C1 segment of cervical spinal cord (tissue), 14 donors: ENCODE measurements at regions not wholly inside any gene's neighbourhood (a gene's known extent, or its start where the extent isn't known, plus 50 kb on each side); places are given as distances from the start of the nearest gene placed in this dataset.
A peak's percentile ranks its signal among the peaks of the same experiment; 100 is the strongest.

Experiments used
- DNase-seq, 14 donors: peaks; one replicate each; lab custom pipeline; 2025; lab: John Stamatoyannopoulos, UW

- no peak for DNase-seq
These were observed 363.5 kb downstream of the CDH9 start for GRCh38 chr5:26674846-26675245.

GRCh38 chr5:26669523-26669922, 368.9 kb downstream of the CDH9 start:
- DNase-seq: no peak

GRCh38 chr5:26669031-26669430, 369.4 kb downstream of the CDH9 start:
- no peak for DNase-seq

- no peak for DNase-seq
These were observed 372.0 kb downstream of the CDH9 start for GRCh38 chr5:26666371-26666770.

- no peak for DNase-seq
These were observed 374.9 kb downstream of the CDH9 start for GRCh38 chr5:26663500-26663899.

- peak in 1 of 14 donors; percentile 56 for DNase-seq
These were observed 375.5 kb downstream of the CDH9 start for GRCh38 chr5:26662806-26663360.

- no peak for DNase-seq
These were observed 378.3 kb downstream of the CDH9 start for GRCh38 chr5:26660116-26660515.

- peak in 3 of 14 donors; percentile 2 to 93 (median 15) for DNase-seq
These were observed 389.4 kb downstream of the CDH9 start for GRCh38 chr5:26649000-26649399.

GRCh38 chr5:26647781-26648180, 390.6 kb downstream of the CDH9 start:
- DNase-seq: peak in 1 of 14 donors; percentile 70

- DNase-seq: no peak
These were observed 392.7 kb downstream of the CDH9 start for GRCh38 chr5:26645659-26646058.

GRCh38 chr5:26641492-26641891, 396.9 kb downstream of the CDH9 start:
- DNase-seq: no peak

GRCh38 chr5:26625099-26625498, 413.3 kb downstream of the CDH9 start:
- no peak for DNase-seq

GRCh38 chr5:26622947-26623346, 415.4 kb downstream of the CDH9 start:
- no peak for DNase-seq

GRCh38 chr5:26610577-26610976, 427.8 kb downstream of the CDH9 start:
- no peak for DNase-seq

- DNase-seq: no peak
These were observed 436.8 kb downstream of the CDH9 start for GRCh38 chr5:26601563-26601962.

GRCh38 chr5:26582350-26583045, 455.9 kb downstream of the CDH9 start:
- DNase-seq: no peak

- DNase-seq: no peak
These were observed 458.7 kb downstream of the CDH9 start for GRCh38 chr5:26579712-26580111.

- DNase-seq: no peak
These were observed 460.4 kb downstream of the CDH9 start for GRCh38 chr5:26578002-26578401.

GRCh38 chr5:26572480-26572879, 465.9 kb downstream of the CDH9 start:
- DNase-seq: no peak

- no peak for DNase-seq
These were observed 468.5 kb downstream of the CDH9 start for GRCh38 chr5:26569929-26570258.

GRCh38 chr5:26569241-26569928, 469.0 kb downstream of the CDH9 start:
- no peak for DNase-seq

- DNase-seq: no peak
These were observed 470.1 kb downstream of the CDH9 start for GRCh38 chr5:26568316-26568715.

GRCh38 chr5:26563979-26564378, 474.4 kb downstream of the CDH9 start:
- DNase-seq: no peak
